BLaER1 (cell line): ENCODE measurements at regions not wholly inside any gene's neighbourhood (a gene's known extent, or its start where the extent isn't known, plus 50 kb on each side); places are given as distances from the start of the nearest gene placed in this dataset.

Experiments used
- H3K27ac ChIP-seq: shearing (Covaris generic); formaldehyde crosslinking; 2 replicates; pipeline ENCODE4 v1.8.1; 2022
- H3K27me3 ChIP-seq: shearing (Covaris generic); formaldehyde crosslinking; 2 replicates; pipeline ENCODE4 v1.8.1; 2022
- H3K36me3 ChIP-seq: shearing (Covaris generic); formaldehyde crosslinking; 2 replicates; pipeline ENCODE4 v1.8.1; 2022
- H3K4me1 ChIP-seq: shearing (Covaris generic); formaldehyde crosslinking; 2 replicates; pipeline ENCODE4 v1.8.1; 2022
- H3K4me2 ChIP-seq: shearing (Covaris generic); formaldehyde crosslinking; 2 replicates; pipeline ENCODE4 v1.8.1; 2022
- H3K4me3 ChIP-seq: shearing (Covaris generic); formaldehyde crosslinking; 2 replicates; pipeline ENCODE4 v1.8.1; 2022
- H3K9ac ChIP-seq: shearing (Covaris generic); formaldehyde crosslinking; 2 replicates; pipeline ENCODE4 v1.8.1; 2022
- H3K9me3 ChIP-seq: shearing (Covaris generic); formaldehyde crosslinking; 2 replicates; pipeline ENCODE4 v1.8.1; 2022
- H4K20me1 ChIP-seq: shearing (Covaris generic); formaldehyde crosslinking; 2 replicates; pipeline ENCODE4 v1.8.1; 2022
- Cebpa-rat ChIP-seq: shearing (Covaris generic); IDR thresholded peaks from 2 replicates; pipeline ENCODE4 v1.8.1; 2022

- peaks cover 18% of the 10 kb centered on the region for H3K4me1 ChIP-seq
- no peaks in the 10 kb centered on the region for H3K36me3 ChIP-seq
- H4K20me1 ChIP-seq, result no peaks in the 10 kb centered on the region
- no peaks in the 10 kb centered on the region for H3K27me3 ChIP-seq
- no peak for TF ChIP-seq Cebpa-rat
- H3K27ac ChIP-seq, result peak overlapping the region; percentile 14; the same call in 1 of the 2 replicates
- peak overlapping the region; percentile 53 for H3K4me2 ChIP-seq
- H3K4me3 ChIP-seq, result no peak overlapping the region
- no peak overlapping the region for H3K9ac ChIP-seq
- no peaks in the 10 kb centered on the region for H3K9me3 ChIP-seq
Observed at GRCh38 chr3:80676866-80677265, 909.1 kb upstream of the ROBO1 start.

GRCh38 chr3:80676261-80676660 lies 908.5 kb upstream of the ROBO1 start:
- peaks cover 18% of the 10 kb centered on the region for H3K4me1 ChIP-seq
- H3K4me3 ChIP-seq, result no peak overlapping the region
- TF ChIP-seq Cebpa-rat, result no peak
- H3K9me3 ChIP-seq, result no peaks in the 10 kb centered on the region
- no peaks in the 10 kb centered on the region for H3K27me3 ChIP-seq
- no peak overlapping the region for H3K27ac ChIP-seq
- no peaks in the 10 kb centered on the region for H3K36me3 ChIP-seq
- no peaks in the 10 kb centered on the region for H4K20me1 ChIP-seq
- no peak overlapping the region for H3K9ac ChIP-seq
- H3K4me2 ChIP-seq, result no peak overlapping the region

GRCh38 chr3:80675790-80676189 lies 908.0 kb upstream of the ROBO1 start:
- Histone ChIP-seq H3K36me3 (no peaks in the 10 kb centered on the region), H3K9ac (no peak overlapping the region), H3K9me3 (no peaks in the 10 kb centered on the region), H4K20me1 (no peaks in the 10 kb centered on the region), H3K27me3 (no peaks in the 10 kb centered on the region), H3K27ac (no peak overlapping the region), H3K4me1 (peaks cover 18% of the 10 kb centered on the region), H3K4me3 (no peak overlapping the region), H3K4me2 (no peak overlapping the region)
- no peak for TF ChIP-seq Cebpa-rat

- Histone ChIP-seq H3K27me3 (no peaks in the 10 kb centered on the region), H3K9me3 (peaks cover 27% of the 10 kb centered on the region), H4K20me1 (no peaks in the 10 kb centered on the region), H3K4me1 (no peaks in the 10 kb centered on the region), H3K36me3 (no peaks in the 10 kb centered on the region), H3K27ac (no peak overlapping the region), H3K4me2 (no peak overlapping the region), H3K9ac (no peak overlapping the region), H3K4me3 (0 out of 2 replicates have a peak overlapping the region, but pooled peaks have one; percentile 14)
- TF ChIP-seq Cebpa-rat, result no peak
Observed at GRCh38 chr3:80668600-80669294, 900.9 kb upstream of the ROBO1 start.

GRCh38 chr3:80668100-80668499 lies 900.3 kb upstream of the ROBO1 start:
- Histone ChIP-seq H3K4me2 (no peak overlapping the region), H3K4me3 (0 out of 2 replicates have a peak overlapping the region, but pooled peaks have one; percentile 14), H3K4me1 (no peaks in the 10 kb centered on the region), H3K9ac (no peak overlapping the region), H3K27ac (no peak overlapping the region), H4K20me1 (no peaks in the 10 kb centered on the region), H3K36me3 (no peaks in the 10 kb centered on the region), H3K27me3 (no peaks in the 10 kb centered on the region), H3K9me3 (peaks cover 27% of the 10 kb centered on the region)
- no peak for TF ChIP-seq Cebpa-rat

GRCh38 chr3:80663426-80663825 lies 895.6 kb upstream of the ROBO1 start:
- no peak overlapping the region for H3K27ac ChIP-seq
- no peak for TF ChIP-seq Cebpa-rat
- no peak overlapping the region for H3K9ac ChIP-seq
- H3K9me3 ChIP-seq, result peaks cover 17% of the 10 kb centered on the region
- H3K4me3 ChIP-seq, result no peak overlapping the region
- no peaks in the 10 kb centered on the region for H3K4me1 ChIP-seq
- H3K36me3 ChIP-seq, result no peaks in the 10 kb centered on the region
- H4K20me1 ChIP-seq, result no peaks in the 10 kb centered on the region
- H3K4me2 ChIP-seq, result no peak overlapping the region
- no peaks in the 10 kb centered on the region for H3K27me3 ChIP-seq

GRCh38 chr3:80655216-80655615 lies 887.4 kb upstream of the ROBO1 start:
- Histone ChIP-seq H3K4me3 (no peak overlapping the region), H4K20me1 (no peaks in the 10 kb centered on the region), H3K4me1 (no peaks in the 10 kb centered on the region), H3K4me2 (no peak overlapping the region), H3K27me3 (no peaks in the 10 kb centered on the region), H3K36me3 (no peaks in the 10 kb centered on the region), H3K9me3 (peaks cover 15% of the 10 kb centered on the region), H3K9ac (no peak overlapping the region), H3K27ac (no peak overlapping the region)
- TF ChIP-seq Cebpa-rat, result no peak

- H3K36me3 ChIP-seq, result no peaks in the 10 kb centered on the region
- H3K9me3 ChIP-seq, result peaks cover 15% of the 10 kb centered on the region
- H4K20me1 ChIP-seq, result no peaks in the 10 kb centered on the region
- no peak for TF ChIP-seq Cebpa-rat
- no peak overlapping the region for H3K9ac ChIP-seq
- H3K27ac ChIP-seq, result no peak overlapping the region
- H3K27me3 ChIP-seq, result no peaks in the 10 kb centered on the region
- H3K4me3 ChIP-seq, result no peak overlapping the region
- no peak overlapping the region for H3K4me2 ChIP-seq
- no peaks in the 10 kb centered on the region for H3K4me1 ChIP-seq
Observed at GRCh38 chr3:80649170-80649569, 881.4 kb upstream of the ROBO1 start.

GRCh38 chr3:80643421-80643820 lies 875.6 kb upstream of the ROBO1 start:
- Histone ChIP-seq H3K4me1 (no peaks in the 10 kb centered on the region), H3K27ac (no peak overlapping the region), H3K9me3 (no peaks in the 10 kb centered on the region), H4K20me1 (no peaks in the 10 kb centered on the region), H3K36me3 (no peaks in the 10 kb centered on the region), H3K27me3 (no peaks in the 10 kb centered on the region), H3K4me3 (no peak overlapping the region), H3K4me2 (no peak overlapping the region), H3K9ac (no peak overlapping the region)
- 0 out of 2 replicates have a peak, but pooled peaks have one; percentile 46 for TF ChIP-seq Cebpa-rat

GRCh38 chr3:80618295-80619256 lies 850.8 kb upstream of the ROBO1 start:
- H3K9me3 ChIP-seq, result no peaks in the 10 kb centered on the region
- no peaks in the 10 kb centered on the region for H3K4me1 ChIP-seq
- H3K27ac ChIP-seq, result no peak overlapping the region
- TF ChIP-seq Cebpa-rat, result no peak
- no peak overlapping the region for H3K9ac ChIP-seq
- H3K27me3 ChIP-seq, result no peaks in the 10 kb centered on the region
- no peaks in the 10 kb centered on the region for H3K36me3 ChIP-seq
- no peak overlapping the region for H3K4me3 ChIP-seq
- H3K4me2 ChIP-seq, result no peak overlapping the region
- no peaks in the 10 kb centered on the region for H4K20me1 ChIP-seq
